Testis (tissue), 2 donors: ENCODE measurements at regions not wholly inside any gene's neighbourhood (a gene's known extent, or its start where the extent isn't known, plus 50 kb on each side); places are given as distances from the start of the nearest gene placed in this dataset.

Experiments
- CTCF ChIP-seq, 3 experiments: fragments of 450-650 bp in 2 of 3; fragments of 200-600 bp in 1 of 3; sonication (generic) in 1 of 3; IDR thresholded peaks; one replicate each; pipeline ENCODE4 v1.5.1; 2016 to 2019; ENCODE audit warnings: antibody characterized with exemption in 3 of 3, mild to moderate bottlenecking in 2 of 3, moderate library complexity in 1 of 3
- POLR2A ChIP-seq: fragments of 450-650 bp; IDR thresholded peaks from one replicate; pipeline ENCODE4 v1.6.1; 2017; ENCODE audit warnings: antibody characterized with exemption, mild to moderate bottlenecking, moderate library complexity

DNA sequence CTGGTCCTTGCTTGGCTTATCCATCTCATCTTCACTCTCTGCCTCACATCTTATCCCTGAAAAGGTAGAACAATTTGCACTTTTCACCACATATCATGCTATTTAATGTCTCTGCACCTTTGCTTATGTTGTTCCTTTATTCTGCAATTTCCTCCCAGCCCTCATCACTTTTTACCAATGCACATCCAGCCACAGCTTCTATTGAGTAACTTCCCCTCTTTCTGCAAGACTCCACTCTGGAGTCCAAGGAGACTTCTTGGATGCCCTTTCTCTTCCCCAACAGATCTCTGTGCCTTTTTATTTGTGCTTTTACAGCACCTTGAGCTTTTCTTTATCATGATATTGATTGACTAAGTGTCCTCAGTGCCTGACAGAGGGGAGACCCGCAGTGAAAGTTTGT is 797.1 kb downstream of the VRK1 start:
- no peak for TF ChIP-seq POLR2A
- no peak for TF ChIP-seq CTCF (IDR thresholded peaks at IDR 0.05)
